SK-N-SH treated with all-trans-retinoic acid at 6 μM for 48 hours (cell line): ENCODE measurements at regions not wholly inside any gene's neighbourhood (a gene's known extent, or its start where the extent isn't known, plus 50 kb on each side); places are given as distances from the start of the nearest gene placed in this dataset.

ENCODE experiments used
- ARNTL ChIP-seq: fragments of 450-650 bp; formaldehyde crosslinking; IDR thresholded peaks from 2 replicates; pipeline ENCODE4 v1.5.0; 2020; ENCODE audit warnings: low read depth, mild to moderate bottlenecking, moderate library complexity, borderline replicate concordance
- ZFP3 ChIP-seq: fragments of 250-450 bp; sonication (Bioruptor Pico); IDR thresholded peaks from 2 replicates; pipeline ENCODE4 v1.5.0; 2020; ENCODE audit warnings: mild to moderate bottlenecking, moderate library complexity
- ZNF70 ChIP-seq: fragments of 450-650 bp; formaldehyde crosslinking; IDR thresholded peaks from 2 replicates; pipeline ENCODE4 v1.5.0; 2020; ENCODE audit warnings: mild to moderate bottlenecking, moderate library complexity
- ZNF8 ChIP-seq: fragments of 450-650 bp; formaldehyde crosslinking; IDR thresholded peaks from 2 replicates; pipeline ENCODE4 v1.5.0; 2020; ENCODE audit warnings: mild to moderate bottlenecking, moderate library complexity
- TF ChIP-seq, protein P1 (sequence below): fragments of 250-450 bp; sonication (Bioruptor Pico); IDR thresholded peaks from 2 replicates; pipeline ENCODE4 v1.8.0; 2020; ENCODE audit warnings: mild to moderate bottlenecking, moderate library complexity, borderline replicate concordance
- TF ChIP-seq, protein P2 (sequence below): fragments of 250-450 bp; sonication (Bioruptor Pico); IDR thresholded peaks from 2 replicates; pipeline ENCODE4 v1.8.0; 2021; ENCODE audit warnings: low read depth, mild to moderate bottlenecking, moderate library complexity, borderline replicate concordance

DNA sequence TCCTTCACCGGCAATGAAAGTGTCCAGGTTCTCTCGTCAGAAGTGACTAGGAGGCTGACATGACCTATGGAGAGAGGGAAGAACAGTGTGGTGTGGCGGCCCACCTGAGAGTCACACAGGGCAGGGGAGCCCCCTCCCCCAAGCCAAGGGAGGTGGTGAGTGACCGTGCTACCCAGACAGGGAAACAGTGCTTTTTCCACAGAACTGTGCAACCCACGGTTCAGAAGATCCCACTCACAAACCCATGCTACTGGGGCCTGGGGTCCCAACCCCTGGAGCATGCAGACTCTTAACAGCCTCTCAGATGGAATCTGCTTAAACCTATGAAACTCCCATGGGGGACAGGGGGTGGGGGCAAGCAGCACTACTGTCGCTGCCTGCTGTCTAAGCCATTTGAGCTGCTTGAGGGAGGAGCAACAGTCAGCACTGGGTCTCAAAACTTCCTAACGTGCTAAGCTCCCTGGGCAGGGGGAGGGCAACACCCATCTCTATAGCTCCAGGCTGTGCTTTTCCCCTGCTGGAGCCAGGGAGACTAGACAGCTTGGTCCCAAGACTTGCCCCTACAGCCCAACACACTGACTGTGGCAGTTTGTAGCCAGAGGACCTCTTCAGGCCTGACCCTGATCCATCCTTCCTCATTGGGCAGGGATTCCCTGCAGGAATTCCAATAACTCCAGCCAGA is 850.4 kb upstream of the AADAT start:
- no peak for TF ChIP-seq ZNF8
- TF ChIP-seq ZFP3 (CRISPR knock-in tag): no peak
- TF ChIP-seq, protein P1, sequence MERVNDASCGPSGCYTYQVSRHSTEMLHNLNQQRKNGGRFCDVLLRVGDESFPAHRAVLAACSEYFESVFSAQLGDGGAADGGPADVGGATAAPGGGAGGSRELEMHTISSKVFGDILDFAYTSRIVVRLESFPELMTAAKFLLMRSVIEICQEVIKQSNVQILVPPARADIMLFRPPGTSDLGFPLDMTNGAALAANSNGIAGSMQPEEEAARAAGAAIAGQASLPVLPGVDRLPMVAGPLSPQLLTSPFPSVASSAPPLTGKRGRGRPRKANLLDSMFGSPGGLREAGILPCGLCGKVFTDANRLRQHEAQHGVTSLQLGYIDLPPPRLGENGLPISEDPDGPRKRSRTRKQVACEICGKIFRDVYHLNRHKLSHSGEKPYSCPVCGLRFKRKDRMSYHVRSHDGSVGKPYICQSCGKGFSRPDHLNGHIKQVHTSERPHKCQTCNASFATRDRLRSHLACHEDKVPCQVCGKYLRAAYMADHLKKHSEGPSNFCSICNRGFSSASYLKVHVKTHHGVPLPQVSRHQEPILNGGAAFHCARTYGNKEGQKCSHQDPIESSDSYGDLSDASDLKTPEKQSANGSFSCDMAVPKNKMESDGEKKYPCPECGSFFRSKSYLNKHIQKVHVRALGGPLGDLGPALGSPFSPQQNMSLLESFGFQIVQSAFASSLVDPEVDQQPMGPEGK (CRISPR knock-in tag): no peak
- no peak for TF ChIP-seq ARNTL (CRISPR knock-in tag)
- TF ChIP-seq, protein P2, sequence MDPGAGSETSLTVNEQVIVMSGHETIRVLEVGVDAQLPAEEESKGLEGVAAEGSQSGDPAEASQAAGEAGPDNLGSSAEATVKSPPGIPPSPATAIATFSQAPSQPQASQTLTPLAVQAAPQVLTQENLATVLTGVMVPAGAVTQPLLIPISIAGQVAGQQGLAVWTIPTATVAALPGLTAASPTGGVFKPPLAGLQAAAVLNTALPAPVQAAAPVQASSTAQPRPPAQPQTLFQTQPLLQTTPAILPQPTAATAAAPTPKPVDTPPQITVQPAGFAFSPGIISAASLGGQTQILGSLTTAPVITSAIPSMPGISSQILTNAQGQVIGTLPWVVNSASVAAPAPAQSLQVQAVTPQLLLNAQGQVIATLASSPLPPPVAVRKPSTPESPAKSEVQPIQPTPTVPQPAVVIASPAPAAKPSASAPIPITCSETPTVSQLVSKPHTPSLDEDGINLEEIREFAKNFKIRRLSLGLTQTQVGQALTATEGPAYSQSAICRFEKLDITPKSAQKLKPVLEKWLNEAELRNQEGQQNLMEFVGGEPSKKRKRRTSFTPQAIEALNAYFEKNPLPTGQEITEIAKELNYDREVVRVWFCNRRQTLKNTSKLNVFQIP (CRISPR knock-in tag): no peak
- no peak for TF ChIP-seq ZNF70 (CRISPR knock-in tag)
